22Rv1 (cell line): ENCODE measurements at regions not wholly inside any gene's neighbourhood (a gene's known extent, or its start where the extent isn't known, plus 50 kb on each side); places are given as distances from the start of the nearest gene placed in this dataset.
"Not testable (repeated sequence)": the region's sequence is repeated elsewhere in the genome, so short reads cannot be mapped to it uniquely, and the experiment has no call there.

ENCODE experiments used
- H3K27ac ChIP-seq: fragments of 450-650 bp; 2 replicates; pipeline ENCODE4 v1.5.1; 2017
- CTCF ChIP-seq: fragments of 450-650 bp; IDR thresholded peaks from 2 replicates; pipeline ENCODE4 v1.5.1; 2017; ENCODE audit warnings: mild to moderate bottlenecking
- ZFX ChIP-seq: fragments of 450-650 bp; IDR thresholded peaks from 2 replicates; pipeline ENCODE4 v1.6.1; 2017; ENCODE audit warnings: antibody characterized with exemption, borderline replicate concordance

- TF ChIP-seq ZFX, result no peak
- no peak for TF ChIP-seq CTCF
- H3K27ac ChIP-seq, result no peak overlapping the region
These were observed 60.3 kb upstream of the PTPN1 start for GRCh38 chr20:50449738-50450492.

GRCh38 chr20:50450493-50450826 lies 59.7 kb upstream of the PTPN1 start:
- no peak overlapping the region for H3K27ac ChIP-seq

GRCh38 chr20:50450881-50451752 lies 59.1 kb upstream of the PTPN1 start:
- TF ChIP-seq ZFX (no peak), CTCF (no peak)
- H3K27ac ChIP-seq, result no peak overlapping the region

More at GRCh38 chr20:50450493-50450826, 59.7 kb upstream of the PTPN1 start:
- TF ChIP-seq CTCF (no peak), ZFX (no peak)

GRCh38 chr20:50451792-50452425 lies 58.3 kb upstream of the PTPN1 start:
- not testable (repeated sequence) for H3K27ac ChIP-seq

GRCh38 chr20:50453533-50454244 lies 56.5 kb upstream of the PTPN1 start:
- TF ChIP-seq ZFX (no peak), CTCF (no peak)
- H3K27ac ChIP-seq, result no peak overlapping the region

- not testable (repeated sequence) for H3K27ac ChIP-seq
These were observed 54.9 kb upstream of the PTPN1 start for GRCh38 chr20:50455245-50455644.

GRCh38 chr20:50455656-50456451 lies 54.3 kb upstream of the PTPN1 start:
- TF ChIP-seq ZFX (no peak), CTCF (no peak)
- no peak overlapping the region for H3K27ac ChIP-seq
